Heart left ventricle (tissue), 16 donors: ENCODE measurements at regions not wholly inside any gene's neighbourhood (a gene's known extent, or its start where the extent isn't known, plus 50 kb on each side); places are given as distances from the start of the nearest gene placed in this dataset.

ENCODE experiments used
- ATAC-seq, 4 donors: fragments of 200-7000 bp; cut with Tn5 transposase; one replicate each; pipeline ENCODE4 v1.9.1; 2020 to 2022; ENCODE audit warnings: moderate library complexity in 4 of 4, mild to moderate bottlenecking in 3 of 4, moderate number of reproducible peaks in 1 of 4
- DNase-seq, 5 donors: peaks; one replicate each; pipeline ENCODE4 v3.0.0-alpha.2; 2020
- H3K27ac ChIP-seq, 12 donors: fragments of 200-600 bp; sonication (generic) in 4 of 12; one replicate each; pipeline versions ENCODE4 v1.5.0 to v1.8.0; 2016 to 2022; ENCODE audit warnings: mild to moderate bottlenecking in 2 of 12
- H3K27me3 ChIP-seq, 9 donors: fragments of 200-600 bp; sonication (generic) in 2 of 9; one replicate each; pipeline versions ENCODE4 v1.5.1 to v1.8.0; 2016 to 2022; ENCODE audit warnings: mild to moderate bottlenecking in 3 of 9
- H3K36me3 ChIP-seq, 9 donors: fragments of 200-600 bp; sonication (generic) in 2 of 9; one replicate each; pipeline versions ENCODE4 v1.5.0 to v1.8.0; 2018 to 2022; ENCODE audit warnings: mild to moderate bottlenecking in 2 of 9
- H3K4me1 ChIP-seq, 12 donors: fragments of 200-600 bp; sonication (generic) in 4 of 12; one replicate each; pipeline versions ENCODE4 v1.5.0 to v1.8.0; 2016 to 2022; ENCODE audit warnings: mild to moderate bottlenecking in 3 of 12
- H3K4me3 ChIP-seq, 12 donors: fragments of 200-600 bp; sonication (generic) in 4 of 12; one replicate each; pipeline versions ENCODE4 v1.5.0 to v1.8.0; 2017 to 2022; ENCODE audit warnings: mild to moderate bottlenecking in 9 of 12, moderate library complexity in 4 of 12
- H3K9me3 ChIP-seq, 12 donors: fragments of 200-600 bp; sonication (generic) in 4 of 12; one replicate each; pipeline versions ENCODE4 v1.5.0 to v1.8.0; 2016 to 2022; ENCODE audit warnings: mild to moderate bottlenecking in 1 of 12
- CTCF ChIP-seq, 12 donors: fragments of 200-600 bp; sonication (generic) in 4 of 12; IDR thresholded peaks; one replicate each; pipeline versions ENCODE4 v1.5.0 to v1.8.0; 2018 to 2022; ENCODE audit warnings: antibody characterized with exemption in 12 of 12, mild to moderate bottlenecking in 5 of 12
- POLR2A ChIP-seq, 2 donors: fragments of 450-650 bp; IDR thresholded peaks; one replicate each; pipeline ENCODE4 v1.6.1; 2017; ENCODE audit warnings: antibody characterized with exemption in 2 of 2, mild to moderate bottlenecking in 2 of 2, moderate library complexity in 2 of 2
- WGBS, 4 donors: extraction: QIAGEN DNeasy Blood & Tissue Kit in 2 of 4; methylation state at CpG; one replicate each; pipeline versions ENCODE4 v1.1.5 to v1.1.7; 2013 to 2018; 5-methylcytosine and 5-hydroxymethylcytosine counted together
- intact Hi-C, 10 donors: fragments of 100-400 bp; cut with DNase I; formaldehyde crosslinking; loops; one replicate each; pipeline versions ENCODE4 v1.11.1 to v1.14.2; 2022
- donor health status: ischemic (EF 13 %, LVEDD 7.1; RV severe dilation, severe dysfunction).
- donor health status: healthy with polysubstance abuse.
- donor health status: DM: no; HTN: yes; CAD: no.
- donor health status: DM: no; HTN: no; CAD: no.
- donor health status: ischemic (EF 25% LVEDD 6.9; RV normal size, moderate dysfunction).
- donor health status: ischemic (EF 25% LVEDD 5.7; RV mildly dilated, moderate dysfunction).
- donor health status: healthy.
- donor health status: DM: yes; HTN: yes; CAD: no.
- donor health status: ischemic (EF 35%, LVEDD 5.7; RV mildly dilated, moderate dysfunction).
- donor health status: nonischemic (EF 11% LVEDD 7.7; RV severe dilation, severe dysfunction).
- donor health status: DM: yes; HTN: yes; CAD: no.
- donor health status: PGD.
- donor health status: ischemic (EF 29% LVEDD 5.4; RV normal size, mild dysfunction).
- donor health status: nonischemic (EF 23%, LVEDD 6.1; RV moderate dilation, normal function).

GRCh38 chr13:105340061-105340606, 1195.3 kb downstream of the EFNB2 start:
- DNase-seq (no peak), ATAC-seq (peak in 1 of 4 donors; percentile 55)
- 41 to 52% (median 46%) methylated on average over 3 of the region's 3 CpGs for WGBS, 4 donors
- TF ChIP-seq CTCF (IDR thresholded peaks at IDR 0.05) = no peak
- TF ChIP-seq POLR2A (IDR thresholded peaks at IDR 0.05) = no peak
- Histone ChIP-seq H3K27ac (no peak overlapping the region), H3K9me3 (no peaks in the 10 kb centered on the region), H3K36me3 (no peaks in the 10 kb centered on the region), H3K27me3 (no peaks in the 10 kb centered on the region), H3K4me3 (no peak overlapping the region), H3K4me1 (peaks cover 0 to 6% (median 0%) of the 10 kb centered on the region in 12 donors)
- intact Hi-C loops = no loop called here

- H3K27ac ChIP-seq = no peak overlapping the region
- no peaks in the 10 kb centered on the region for H3K9me3 ChIP-seq
- H3K27me3 ChIP-seq = no peaks in the 10 kb centered on the region
- no peak overlapping the region for H3K4me3 ChIP-seq
- intact Hi-C loops = no loop called here
- ATAC-seq (no peak), DNase-seq (no peak)
- no peaks in the 10 kb centered on the region for H3K36me3 ChIP-seq
- peaks cover 0 to 9% (median 0%) of the 10 kb centered on the region in 12 donors for H3K4me1 ChIP-seq
- TF ChIP-seq POLR2A (IDR thresholded peaks at IDR 0.05) (no peak), CTCF (IDR thresholded peaks at IDR 0.05) (no peak)
- 87 to 91% (median 89%) methylated on average over 2 of the region's 2 CpGs for WGBS, 4 donors
These were observed 1196.7 kb downstream of the EFNB2 start for GRCh38 chr13:105338773-105339172.

DNA sequence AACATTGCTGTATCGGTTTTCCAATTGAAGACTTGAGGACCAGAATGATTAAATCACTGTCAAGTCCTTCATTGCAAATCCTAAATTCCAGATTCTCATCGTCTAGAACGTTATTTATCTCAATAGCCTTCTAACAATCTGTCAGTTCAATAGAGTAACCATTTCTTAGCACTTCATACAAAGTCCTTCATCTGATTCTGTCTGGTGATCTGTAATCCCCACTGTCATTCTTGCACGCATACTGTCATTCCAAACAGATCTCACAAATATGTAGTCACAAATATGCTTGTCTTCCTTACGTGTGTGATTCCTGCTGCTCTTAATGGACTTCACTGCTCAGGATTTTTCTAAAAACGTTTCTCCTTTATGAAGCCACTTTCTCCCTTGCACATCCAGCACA, 1197.5 kb downstream of the EFNB2 start:
- H3K27ac ChIP-seq = no peak overlapping the region
- no peaks in the 10 kb centered on the region for H3K9me3 ChIP-seq
- no peaks in the 10 kb centered on the region for H3K36me3 ChIP-seq
- DNase-seq (no peak), ATAC-seq (no peak)
- no peaks in the 10 kb centered on the region for H3K27me3 ChIP-seq
- WGBS, 4 donors = 64 to 69% (median 66%) methylated on average over 6 of the region's 6 CpGs
- TF ChIP-seq POLR2A (IDR thresholded peaks at IDR 0.05) = no peak
- TF ChIP-seq CTCF (IDR thresholded peaks at IDR 0.05) = no peak
- peaks cover 0 to 9% (median 0%) of the 10 kb centered on the region in 12 donors for H3K4me1 ChIP-seq
- intact Hi-C loops = no loop called here
- H3K4me3 ChIP-seq = no peak overlapping the region

DNA sequence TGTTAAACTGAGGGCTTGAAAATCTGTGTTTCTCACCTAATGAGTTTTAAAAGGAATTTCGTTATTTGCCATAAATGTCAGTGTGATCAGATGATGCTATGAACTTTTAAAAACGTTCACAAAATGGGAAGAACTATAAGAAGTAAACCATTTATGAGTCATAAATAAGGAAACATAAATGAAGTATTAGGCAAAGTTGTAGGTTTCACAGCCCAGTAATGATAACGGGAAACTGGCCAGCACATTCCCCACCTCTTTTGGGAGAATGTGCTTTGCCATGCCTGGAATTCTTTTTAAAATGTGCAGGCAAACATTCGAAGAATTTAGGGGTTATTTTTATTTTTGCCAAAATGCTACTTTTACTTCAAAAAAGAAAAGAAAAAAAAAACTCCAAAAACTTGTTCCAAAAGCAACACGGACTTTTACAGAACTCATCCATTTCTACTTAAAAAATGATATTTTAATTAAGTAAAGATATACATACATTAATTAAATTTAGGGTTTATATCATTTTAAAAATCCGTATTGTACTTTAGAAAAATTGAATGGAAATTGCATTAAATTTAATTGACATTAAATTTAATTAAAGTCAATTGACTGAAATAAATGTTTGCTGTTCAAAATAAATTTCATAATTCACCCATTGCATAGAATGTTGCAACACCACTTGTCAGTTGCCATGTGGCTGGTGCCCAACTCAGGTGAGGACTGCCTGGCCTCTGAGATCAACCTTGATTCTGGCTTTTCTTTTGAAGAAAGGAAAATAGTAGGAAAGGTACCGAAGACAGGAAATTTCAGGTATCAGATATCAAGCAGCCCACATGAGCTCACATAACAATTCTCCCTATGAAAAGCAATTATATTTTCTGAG, 1198.5 kb downstream of the EFNB2 start:
- no peak for ATAC-seq
- H3K4me1 ChIP-seq = peaks cover 0 to 9% (median 0%) of the 10 kb centered on the region in 12 donors
- no peak overlapping the region for H3K27ac ChIP-seq
- intact Hi-C loops = no loop called here
- TF ChIP-seq POLR2A (IDR thresholded peaks at IDR 0.05) (no peak), CTCF (IDR thresholded peaks at IDR 0.05) (no peak)
- DNase-seq = no peak
- no peak overlapping the region for H3K4me3 ChIP-seq
- H3K27me3 ChIP-seq = no peaks in the 10 kb centered on the region
- 78 to 84% (median 81%) methylated on average over 7 of the region's 7 CpGs for WGBS, 4 donors
- H3K9me3 ChIP-seq = no peaks in the 10 kb centered on the region
- H3K36me3 ChIP-seq = no peaks in the 10 kb centered on the region
